ENCODE measurements at regions not wholly inside any gene's neighbourhood (a gene's known extent, or its start where the extent isn't known, plus 50 kb on each side); places are given as distances from the start of the nearest gene placed in this dataset.

GRCh38 chr4:175215657-175216056 lies 297.5 kb downstream of the ADAM29 start (continued):
- TF ChIP-seq MYBL2 (CRISPR knock-in tag; IDR thresholded peaks at IDR 0.05): no peak

- no peak overlapping the region for H3K4me3 Mint-ChIP-seq
- ChIA-PET POLR2A (no interaction called here), CTCF (no interaction called here)
- no peaks in the 10 kb centered on the region for H3K36me3 Mint-ChIP-seq
- TF ChIP-seq AFF4 (CRISPR knock-in tag; IDR thresholded peaks at IDR 0.05; ENCODE audit: borderline replicate concordance) (no peak), GRHL2 (CRISPR knock-in tag; IDR thresholded peaks at IDR 0.05; ENCODE audit: insufficient replicate concordance, severe bottlenecking) (no peak), FOXJ3 (CRISPR knock-in tag; IDR thresholded peaks at IDR 0.05; ENCODE audit: borderline replicate concordance) (no peak), NFE2L1 (CRISPR knock-in tag; IDR thresholded peaks at IDR 0.05) (no peak)
- no peaks in the 10 kb centered on the region for H3K9me3 Mint-ChIP-seq
- ATAC-seq (no peak), DNase-seq (ENCODE audit: low spot score) (no peak)
- H3K4me1 Mint-ChIP-seq: no peaks in the 10 kb centered on the region
- H3K27me3 Mint-ChIP-seq (ENCODE audit: low read depth): no peaks in the 10 kb centered on the region
- H3K27ac Mint-ChIP-seq: no peak overlapping the region
These were observed 311.0 kb downstream of the ADAM29 start for GRCh38 chr4:175229154-175229553.

- no peak overlapping the region for H3K4me3 Mint-ChIP-seq
- CTCF ChIA-PET: no interaction called here
- H3K27me3 Mint-ChIP-seq (ENCODE audit: low read depth): no peaks in the 10 kb centered on the region
- H3K36me3 Mint-ChIP-seq: no peaks in the 10 kb centered on the region
- peaks cover 2% of the 10 kb centered on the region; the same call in 1 of the 2 replicates for H3K9me3 Mint-ChIP-seq
- H3K4me1 Mint-ChIP-seq: no peaks in the 10 kb centered on the region
- ATAC-seq (no peak), DNase-seq (ENCODE audit: low spot score) (no peak)
- no peak overlapping the region for H3K27ac Mint-ChIP-seq
- POLR2A ChIA-PET: no interaction called here
- no peak for TF ChIP-seq USF2 (CRISPR knock-in tag; IDR thresholded peaks at IDR 0.05)
- no peak for TF ChIP-seq E2F1 (CRISPR knock-in tag; IDR thresholded peaks at IDR 0.05)
- no peak for TF ChIP-seq TEAD4 (CRISPR knock-in tag; IDR thresholded peaks at IDR 0.05)
- TF ChIP-seq ZNF512 (CRISPR knock-in tag; IDR thresholded peaks at IDR 0.05; ENCODE audit: borderline replicate concordance): no peak
- TF ChIP-seq ZSCAN18 (CRISPR knock-in tag; IDR thresholded peaks at IDR 0.05): no peak
- no peak for TF ChIP-seq IRF1 (CRISPR knock-in tag; IDR thresholded peaks at IDR 0.05)
- TF ChIP-seq SMAD3 (CRISPR knock-in tag; IDR thresholded peaks at IDR 0.05; ENCODE audit: borderline replicate concordance): no peak
- no peak for TF ChIP-seq NR2C2 (CRISPR knock-in tag; IDR thresholded peaks at IDR 0.05)
- TF ChIP-seq E2F5 (CRISPR knock-in tag; IDR thresholded peaks at IDR 0.05): no peak
- TF ChIP-seq PRDM15 (CRISPR knock-in tag; IDR thresholded peaks at IDR 0.05): no peak
- TF ChIP-seq FOXP1 (CRISPR knock-in tag; IDR thresholded peaks at IDR 0.05; ENCODE audit: borderline replicate concordance): no peak
- no peak for TF ChIP-seq EMX1 (CRISPR knock-in tag; IDR thresholded peaks at IDR 0.05)
- no peak for TF ChIP-seq PREB (CRISPR knock-in tag; IDR thresholded peaks at IDR 0.05; ENCODE audit: borderline replicate concordance)
These were observed 316.0 kb downstream of the ADAM29 start for GRCh38 chr4:175234162-175234561.

All from WTC11 (cell line).